Right ventricle myocardium inferior (tissue), 1 donor: ENCODE measurements at regions not wholly inside any gene's neighbourhood (a gene's known extent, or its start where the extent isn't known, plus 50 kb on each side); places are given as distances from the start of the nearest gene placed in this dataset.
A peak's percentile ranks its signal among the peaks of the same experiment; 100 is the strongest.

ENCODE experiments used
- ATAC-seq: fragments of 200-7000 bp; cut with Tn5 transposase; one replicate; pipeline ENCODE4 v1.9.1; 2020; ENCODE audit warnings: mild to moderate bottlenecking, moderate library complexity
- DNase-seq: peaks from one replicate; pipeline ENCODE4 v3.0.0; 2021; ENCODE audit errors: missing footprints
- intact Hi-C: fragments of 100-400 bp; cut with DNase I; formaldehyde crosslinking; loops from one replicate; pipeline ENCODE4 v1.11.0; 2022
- donor health status: DM: no; HTN: yes; CAD: no; lungs with severe emphysema.

DNA sequence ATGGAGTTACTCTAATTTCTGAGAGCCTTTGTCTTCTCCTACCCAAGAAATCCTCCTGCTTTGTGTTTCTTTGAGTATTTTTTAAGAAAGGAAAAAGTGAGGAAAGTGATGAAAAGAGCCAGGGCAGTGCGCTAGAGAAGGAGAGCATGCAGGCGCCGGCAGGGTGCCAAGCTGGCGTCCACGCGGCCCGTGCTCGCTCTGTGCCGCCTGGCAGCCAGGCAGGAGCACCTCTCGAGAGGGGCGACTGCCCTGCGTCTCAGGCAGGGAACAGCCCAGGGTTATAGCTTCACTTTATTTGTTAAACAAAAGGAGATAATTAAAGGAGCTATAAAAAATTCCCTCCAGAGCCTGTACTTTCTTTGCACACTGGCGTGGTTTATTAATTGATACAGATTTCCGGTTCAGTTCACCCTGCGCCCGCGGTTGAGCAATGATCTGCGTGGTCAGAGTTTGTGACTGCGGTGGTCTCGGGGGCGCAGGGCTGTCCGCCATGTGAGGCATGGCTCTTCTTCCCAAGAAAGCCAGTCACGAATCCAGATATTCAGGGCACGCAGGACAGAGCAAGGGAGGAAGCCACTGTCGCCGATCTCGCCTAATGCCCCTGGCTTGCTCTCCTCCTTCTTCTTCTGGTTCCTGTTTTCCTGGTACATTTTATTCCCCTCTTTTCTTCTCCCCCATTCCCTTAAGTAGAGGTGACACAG, 110.8 kb upstream of the PAQR3 start:
- DNase-seq (no peak), ATAC-seq (no peak)
- intact Hi-C loops: loop anchor here (5.0 kb wide), 1 partner anchor 32 kb away; no protein-coding TSS in a partner anchor

DNA sequence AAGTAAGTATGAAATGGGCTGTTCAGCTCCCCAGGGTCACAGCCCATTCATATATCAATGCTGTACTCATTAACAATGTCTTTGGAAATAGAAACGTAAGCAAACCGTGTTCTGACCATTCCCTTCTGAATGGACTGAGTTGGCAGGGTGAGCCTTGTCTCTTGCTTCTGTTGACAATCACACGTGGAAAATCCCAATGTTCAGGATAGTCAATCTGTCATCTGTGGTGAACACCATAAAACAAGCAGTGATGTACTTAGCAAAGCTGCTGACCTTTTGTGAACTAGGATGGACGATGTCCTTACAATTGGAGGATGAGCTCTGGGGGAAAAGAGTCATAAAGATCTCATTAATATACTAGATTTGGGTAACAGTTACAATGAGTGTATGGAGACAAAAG, 109.6 kb upstream of the PAQR3 start:
- ATAC-seq (no peak), DNase-seq (no peak)
- intact Hi-C loops: loop anchor here (5.0 kb wide), 1 partner anchor 33 kb away; no protein-coding TSS in a partner anchor

DNA sequence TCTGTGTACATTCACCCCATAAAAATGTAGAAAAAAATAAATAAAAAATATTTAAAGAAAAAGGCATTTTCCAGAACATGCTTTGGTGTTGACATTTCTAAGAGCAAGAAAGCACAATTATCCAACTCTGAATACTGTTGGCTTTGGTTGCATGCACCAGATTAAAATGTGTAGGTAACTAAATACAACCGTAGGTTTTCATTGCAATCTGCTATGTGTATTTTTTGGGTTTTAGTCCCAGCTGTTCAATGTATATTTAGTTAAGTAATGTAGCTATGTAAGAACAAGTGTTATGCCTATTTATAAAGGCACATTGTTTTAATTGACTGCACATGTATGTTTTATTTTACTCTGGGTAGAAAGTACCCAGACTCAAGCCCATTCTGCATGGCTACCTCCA, 108.1 kb upstream of the PAQR3 start:
- ATAC-seq (no peak), DNase-seq (no peak)
- intact Hi-C loops: loop anchor here (5.0 kb wide), 1 partner anchor 35 kb away; no protein-coding TSS in a partner anchor

DNA sequence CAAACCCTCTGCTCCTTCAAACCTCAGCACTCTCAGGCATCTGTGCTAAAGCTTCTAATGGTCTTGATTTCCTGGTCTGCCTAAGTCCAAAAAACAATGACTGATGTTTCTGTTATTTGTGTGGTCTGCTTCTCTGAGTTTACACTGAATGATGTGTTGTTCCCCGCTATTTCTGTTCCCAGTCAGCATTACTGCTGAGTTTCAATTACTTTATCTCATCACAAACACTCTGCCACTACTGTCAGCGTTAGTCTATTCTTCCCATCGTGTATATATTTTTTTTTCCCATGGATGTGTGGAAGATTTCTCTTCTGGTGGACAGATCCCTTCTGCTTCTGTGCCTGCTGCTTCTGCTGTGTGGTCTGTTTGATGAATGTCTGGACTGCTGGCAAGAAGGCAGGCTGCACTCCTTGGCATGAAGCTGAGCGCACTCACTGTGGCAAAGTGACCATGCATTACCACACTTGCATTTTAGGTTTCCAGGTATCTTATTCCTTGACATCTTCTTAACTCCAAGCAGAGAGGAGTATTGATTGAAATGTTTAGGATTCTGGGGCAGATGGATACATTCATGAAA, 106.9 kb upstream of the PAQR3 start:
- ATAC-seq (no peak), DNase-seq (no peak)
- intact Hi-C loops: loop anchor here (5.0 kb wide), 1 partner anchor 36 kb away; no protein-coding TSS in a partner anchor

DNA sequence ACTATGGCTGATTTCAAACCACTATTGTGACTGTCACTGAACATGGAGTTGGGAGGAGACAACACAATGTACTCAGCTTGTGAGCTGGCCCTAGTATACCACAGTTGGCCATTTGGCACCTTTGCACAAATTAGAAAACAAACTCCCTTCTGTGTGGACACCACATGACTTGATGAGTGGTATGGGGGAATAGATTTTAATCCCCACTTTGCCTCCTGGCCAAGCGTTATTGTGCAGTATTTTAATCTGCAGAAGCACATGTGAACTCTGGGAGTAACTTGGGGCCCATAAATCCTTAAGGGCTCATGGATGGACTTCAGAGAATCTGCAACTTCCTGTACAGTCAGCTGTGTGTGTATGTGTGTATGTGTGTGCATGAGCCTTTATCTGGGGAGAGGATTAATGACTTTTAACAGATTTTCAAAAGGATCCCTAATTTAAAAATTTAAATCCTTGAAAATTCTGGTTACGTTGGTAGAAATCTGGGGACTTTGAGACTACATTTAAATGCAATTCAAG, 105.0 kb upstream of the PAQR3 start:
- intact Hi-C loops: loop anchor here (5.0 kb wide), 1 partner anchor 533 kb away; no protein-coding TSS in a partner anchor
- no peak for ATAC-seq
- no peak for DNase-seq

DNA sequence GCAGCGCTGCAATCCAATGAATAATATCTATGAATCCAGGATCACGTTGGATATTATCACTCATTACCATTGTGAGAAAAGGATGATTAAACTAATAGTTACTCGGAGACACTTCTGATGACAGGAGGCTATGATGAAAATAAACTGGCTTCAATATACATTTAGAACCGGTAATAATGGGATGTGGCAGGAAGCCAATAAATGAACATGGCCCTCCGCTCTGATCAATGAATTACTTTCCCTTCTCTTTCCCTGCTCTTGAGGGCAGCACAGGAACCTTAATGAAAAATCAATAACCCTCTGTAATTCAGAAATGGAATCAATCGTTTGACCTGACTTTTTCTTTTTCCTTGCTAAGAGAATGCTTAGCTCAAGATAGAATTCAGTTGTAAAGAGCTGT, 103.9 kb upstream of the PAQR3 start:
- ATAC-seq (no peak), DNase-seq (no peak)
- intact Hi-C loops: loop anchor here (5.0 kb wide), 1 partner anchor 534 kb away; no protein-coding TSS in a partner anchor

DNA sequence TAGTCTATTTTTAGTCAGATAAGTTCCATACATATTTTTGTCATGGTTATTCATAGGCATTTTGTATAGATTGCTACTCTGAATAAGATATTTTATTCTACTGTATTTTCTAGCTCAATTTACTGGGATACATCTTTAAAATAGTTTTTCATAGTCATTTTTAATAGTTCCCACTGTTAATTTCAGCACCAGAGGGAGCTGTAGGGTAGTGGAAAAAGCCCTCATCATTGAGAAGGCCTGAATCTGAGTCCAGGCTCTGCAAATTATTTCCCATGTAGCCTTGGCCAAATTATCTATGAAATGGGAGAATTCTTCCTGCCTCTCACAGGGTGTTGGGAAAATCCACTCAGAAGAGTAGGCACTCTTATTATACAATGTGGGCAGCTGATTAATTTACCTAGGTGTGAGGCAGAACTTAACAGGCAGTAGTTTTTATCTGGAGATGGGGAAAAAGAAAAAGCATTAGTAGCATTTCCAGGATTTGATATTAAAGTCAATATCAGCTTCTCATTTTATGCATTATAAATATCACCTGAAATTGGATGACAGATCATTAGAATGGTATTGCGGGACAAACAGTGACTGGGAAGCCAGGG, 102.9 kb upstream of the PAQR3 start:
- DNase-seq (no peak), ATAC-seq (peak; percentile 63)
- intact Hi-C loops: loop anchor here (5.0 kb wide), 1 partner anchor 535 kb away; no protein-coding TSS in a partner anchor

DNA sequence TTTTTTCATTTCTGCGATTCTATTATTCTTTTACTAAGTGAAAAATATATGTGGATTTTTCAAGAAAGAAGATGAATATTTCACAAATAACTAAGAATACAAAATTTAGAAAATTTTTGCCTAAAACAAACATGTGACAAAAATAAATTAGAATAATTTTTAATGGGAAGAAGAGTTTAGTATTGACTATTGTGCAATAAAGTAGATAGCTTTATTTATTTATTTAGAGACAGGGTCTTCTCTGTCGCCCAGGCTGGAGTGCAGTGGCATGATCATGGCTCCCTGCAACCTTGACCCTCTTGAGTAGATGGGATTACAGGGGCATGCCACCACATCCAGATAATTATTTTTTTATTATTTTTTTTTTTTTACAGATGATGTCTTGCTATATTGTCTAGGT, 95.3 kb upstream of the PAQR3 start:
- DNase-seq: no peak
- intact Hi-C loops: no loop called here
- ATAC-seq: no peak

DNA sequence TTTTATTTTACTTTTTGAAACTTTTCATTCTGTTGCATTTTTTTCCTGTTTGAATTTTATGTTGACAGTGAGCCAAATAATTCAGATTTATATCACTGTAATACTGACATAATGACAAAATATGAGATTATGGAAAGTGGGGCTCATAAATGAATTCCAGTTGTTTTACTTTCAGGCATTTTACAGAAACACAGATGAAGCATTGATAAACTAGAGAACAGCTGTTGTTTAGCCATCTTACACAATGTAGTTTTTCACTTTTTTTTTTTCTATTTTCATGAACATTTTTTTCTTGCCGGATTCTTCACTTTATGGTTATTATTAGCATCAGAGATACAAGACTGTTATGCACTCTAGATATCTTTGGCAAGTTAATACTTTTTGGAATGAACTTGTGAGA, 91.7 kb upstream of the PAQR3 start:
- no peak for ATAC-seq
- intact Hi-C loops: no loop called here
- DNase-seq: no peak

DNA sequence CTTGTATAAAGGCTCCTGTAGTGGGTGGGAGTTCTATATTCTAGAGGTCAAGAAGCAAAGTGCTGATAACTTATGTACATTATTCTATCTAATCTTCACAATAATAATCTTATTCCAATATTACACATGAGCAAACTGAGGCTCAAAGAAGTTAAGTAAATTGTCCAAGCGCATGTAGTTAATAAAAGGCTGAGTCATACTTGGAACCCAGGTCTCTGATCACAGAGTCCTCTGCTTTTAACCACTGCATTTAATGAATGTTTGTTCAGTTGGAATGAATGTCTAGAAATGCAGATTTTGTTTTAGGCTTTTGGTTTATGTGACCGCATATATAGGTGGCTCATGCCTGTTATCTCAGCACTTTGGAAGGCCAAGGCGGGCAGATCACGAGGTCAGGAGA, 88.4 kb upstream of the PAQR3 start:
- ATAC-seq: no peak
- intact Hi-C loops: no loop called here

DNA sequence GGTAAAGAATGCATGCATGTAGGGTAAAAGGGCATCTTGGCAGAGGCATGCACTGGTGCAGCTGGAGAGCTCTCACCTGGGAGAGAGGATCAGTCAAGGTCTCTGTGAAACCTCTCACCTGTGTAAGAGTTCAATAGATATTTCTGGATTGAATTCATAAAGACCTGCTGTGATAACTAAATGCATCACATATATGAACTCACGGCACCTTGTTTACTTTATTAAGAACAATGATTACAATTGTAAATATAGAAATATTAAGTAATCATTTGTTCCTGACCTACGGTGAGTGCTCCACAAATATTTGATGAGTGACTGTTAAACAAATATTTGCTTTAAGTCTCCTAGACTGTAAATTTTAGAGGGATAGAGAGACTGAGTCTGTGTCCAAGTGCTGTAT, 85.9 kb upstream of the PAQR3 start:
- ATAC-seq (no peak), DNase-seq (no peak)
- intact Hi-C loops: no loop called here

More for the DNA sequence above, 88.4 kb upstream of the PAQR3 start:
- DNase-seq: no peak

DNA sequence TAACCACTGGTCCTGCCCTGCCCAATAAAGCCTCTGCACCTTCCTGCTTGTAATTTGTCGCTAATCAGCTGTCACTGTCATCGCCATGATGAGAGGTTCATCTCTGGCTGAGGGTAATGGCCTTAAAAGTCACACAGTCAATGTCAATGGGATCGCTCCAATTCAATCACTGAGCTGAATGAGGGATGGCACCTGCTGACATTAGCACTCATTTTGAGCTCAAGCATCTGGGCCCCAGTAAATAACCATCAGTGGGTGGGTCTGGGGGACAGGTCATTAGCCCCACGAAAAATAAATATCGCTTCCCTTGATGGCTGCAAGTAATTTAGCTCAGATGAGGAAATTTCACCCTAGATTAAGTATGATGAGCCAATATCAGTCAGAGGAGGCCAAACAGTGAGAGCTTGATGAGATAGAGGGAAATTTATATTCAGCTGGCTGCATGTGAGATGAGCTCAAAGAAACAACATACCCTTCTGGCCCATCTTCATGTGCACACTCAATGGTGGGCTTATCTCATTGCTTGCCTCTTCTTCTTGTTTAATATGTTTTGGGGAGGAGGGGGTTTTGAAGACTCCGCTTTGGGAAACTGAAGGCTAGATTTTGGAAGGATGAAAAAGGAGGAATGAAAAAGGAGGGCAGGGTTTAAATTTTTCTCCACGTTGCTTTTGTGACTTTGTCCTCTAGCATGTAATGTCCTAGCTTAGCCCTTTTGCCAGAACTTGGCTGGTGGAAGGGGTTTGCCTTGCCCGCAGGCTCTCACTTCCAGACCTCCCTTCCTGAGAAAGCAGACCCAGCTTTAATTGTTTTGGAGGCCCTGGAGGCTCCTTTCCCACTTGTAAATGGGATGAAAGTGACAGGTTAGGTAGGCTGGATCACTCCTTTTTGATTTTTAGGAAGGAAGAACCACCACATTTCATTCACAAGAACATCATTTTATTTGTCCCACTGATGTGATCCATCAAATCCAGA, 84.8 kb upstream of the PAQR3 start:
- no peak for DNase-seq

DNA sequence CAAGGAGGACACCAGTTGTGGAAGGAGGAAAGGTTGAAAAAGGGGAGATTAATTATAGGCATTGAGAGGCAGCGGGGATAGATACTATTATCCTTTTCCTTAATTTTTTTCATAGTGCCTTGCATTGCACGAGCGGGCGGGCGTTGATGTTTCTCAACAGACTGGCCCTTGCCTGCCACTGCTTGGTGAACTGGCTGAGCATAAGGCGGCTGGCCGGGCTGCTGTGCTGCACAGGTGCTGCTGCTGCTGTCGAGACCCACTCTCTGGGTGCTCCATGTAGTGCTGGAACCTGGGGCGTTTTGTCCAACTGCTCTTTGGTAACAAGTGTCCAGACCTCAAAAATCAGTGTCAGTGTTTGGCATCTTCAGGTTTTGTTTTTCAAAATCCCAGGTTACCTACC, 83.3 kb upstream of the PAQR3 start:
- intact Hi-C loops: no loop called here
- DNase-seq: no peak
- ATAC-seq: no peak

More for the DNA sequence above, 84.8 kb upstream of the PAQR3 start:
- no peak for ATAC-seq
- intact Hi-C loops: no loop called here

DNA sequence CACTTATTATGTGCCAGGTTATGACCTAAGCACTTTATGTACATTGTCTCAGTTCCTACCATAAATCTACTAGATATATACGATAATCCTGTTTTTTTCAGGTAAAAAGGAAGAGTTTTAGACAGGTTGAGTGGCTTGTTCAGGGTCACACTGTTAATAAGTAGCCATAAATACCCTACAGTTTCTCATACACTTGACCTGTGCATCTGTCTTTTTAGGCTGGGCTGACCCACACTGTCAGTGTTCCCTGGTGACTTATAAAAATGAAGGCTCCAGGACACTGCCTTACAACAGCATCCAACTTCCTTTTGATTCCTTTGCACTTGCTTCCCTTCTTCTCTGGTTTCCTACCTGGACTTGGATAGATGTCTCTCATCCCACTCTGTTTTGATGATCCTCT, 78.2 kb upstream of the PAQR3 start:
- intact Hi-C loops: no loop called here
- ATAC-seq (no peak), DNase-seq (no peak)

DNA sequence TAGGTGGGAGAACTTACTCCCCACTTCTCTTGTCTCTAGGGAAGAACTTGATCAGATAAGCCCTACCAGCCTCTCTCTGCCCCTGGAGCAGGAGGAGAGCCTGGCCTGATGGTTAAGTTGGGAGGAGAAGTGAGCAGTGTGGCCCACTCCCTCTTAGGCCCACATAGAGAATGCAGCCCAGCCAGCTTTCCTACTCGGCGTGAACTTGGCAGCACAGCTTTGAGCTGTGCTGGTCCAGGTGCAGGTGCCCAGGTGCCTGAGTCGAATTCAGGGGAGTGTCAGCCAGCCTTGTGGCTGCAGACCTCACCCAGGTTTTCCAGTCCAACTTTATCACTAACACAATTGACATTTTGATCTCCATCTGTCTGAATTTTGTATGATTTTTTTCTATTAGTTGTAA, 77.6 kb upstream of the PAQR3 start:
- ATAC-seq (no peak), DNase-seq (no peak)
- intact Hi-C loops: no loop called here

DNA sequence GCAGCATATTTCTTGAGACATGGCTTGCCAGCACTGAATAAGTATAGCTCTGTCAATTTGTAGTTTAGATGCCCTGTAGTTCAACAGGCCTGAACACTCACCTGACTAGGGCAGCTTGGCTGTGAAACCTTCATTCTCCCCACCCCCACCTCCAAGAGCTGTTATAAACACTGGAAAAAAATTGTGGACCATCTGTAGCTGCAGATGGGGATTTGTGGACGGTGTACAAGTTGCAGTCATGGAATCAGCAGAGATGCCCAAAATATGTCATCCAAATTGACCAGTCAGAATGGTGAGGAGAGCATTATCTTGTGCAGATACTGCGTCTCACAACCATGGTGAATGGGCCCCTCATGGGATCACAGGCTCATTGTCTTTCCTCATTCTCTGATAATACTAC, 76.2 kb upstream of the PAQR3 start:
- intact Hi-C loops: no loop called here
- DNase-seq (no peak), ATAC-seq (no peak)

DNA sequence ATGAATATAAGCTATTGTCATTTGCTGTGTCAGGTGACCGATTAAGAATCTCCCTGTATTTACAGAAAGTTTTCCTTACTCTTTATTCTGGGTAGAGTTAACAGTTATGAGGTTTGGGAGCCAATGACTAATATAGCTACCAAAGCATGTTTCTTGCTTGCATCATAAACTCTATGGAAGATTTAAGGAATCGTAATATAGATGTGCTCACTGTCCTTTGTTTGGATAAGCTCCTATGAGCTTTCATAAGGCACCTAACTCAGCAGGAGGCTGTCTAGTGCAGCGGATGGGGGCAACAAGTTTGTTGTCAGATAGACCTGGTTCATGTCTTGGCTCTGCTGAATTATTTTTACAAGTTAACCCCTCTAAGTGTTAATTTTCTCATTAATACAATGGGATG, 75.0 kb upstream of the PAQR3 start:
- intact Hi-C loops: no loop called here
- DNase-seq: no peak
- ATAC-seq: no peak

DNA sequence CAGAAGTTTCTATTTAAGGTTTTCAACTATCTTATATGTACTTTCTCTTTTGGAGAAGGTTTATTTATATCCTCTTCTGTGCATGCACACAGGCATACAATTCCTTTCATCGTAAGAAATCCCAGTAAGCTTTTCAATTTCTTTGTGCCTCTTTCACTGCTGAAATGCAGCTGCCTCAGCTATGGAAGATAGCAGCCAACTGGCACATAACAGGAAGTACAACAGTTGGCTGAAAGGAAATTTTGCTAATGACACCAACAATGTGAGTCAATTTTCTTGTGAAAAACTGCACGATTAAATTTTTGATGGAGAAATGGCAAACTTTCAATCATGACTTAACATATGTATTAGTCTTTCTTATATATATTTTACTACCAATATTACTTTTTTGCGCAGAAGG, 74.5 kb upstream of the PAQR3 start:
- DNase-seq: no peak
- ATAC-seq: no peak
- intact Hi-C loops: no loop called here
